Psoas muscle (tissue), 7 donors: ENCODE measurements at regions not wholly inside any gene's neighbourhood (a gene's known extent, or its start where the extent isn't known, plus 50 kb on each side); places are given as distances from the start of the nearest gene placed in this dataset.

Source experiments
- ATAC-seq, 4 donors: fragments of 200-7000 bp; cut with Tn5 transposase; one replicate each; pipeline ENCODE4 v1.9.1; 2020; ENCODE audit warnings: moderate library complexity in 3 of 4, mild to moderate bottlenecking in 2 of 4
- DNase-seq, 2 donors: peaks; one replicate each; pipeline ENCODE4 v3.0.0-alpha.2; 2020
- H3K27ac ChIP-seq: fragments of 200-600 bp; one replicate; pipeline ENCODE4 v1.8.0; 2022
- H3K27me3 ChIP-seq, 3 donors: fragments of 200-600 bp in 1 of 3; one replicate each; pipeline versions ENCODE4 v1.6.1 to v1.8.0; 2013 to 2022; ENCODE audit warnings: low read length in 2 of 3, mild to moderate bottlenecking in 2 of 3, moderate library complexity in 1 of 3; ENCODE audit not compliant: insufficient read depth in 3 of 3
- H3K36me3 ChIP-seq, 2 donors: fragments of 200-600 bp in 1 of 2; one replicate each; pipeline versions ENCODE4 v1.6.1 to v1.8.0; 2013 to 2022; ENCODE audit warnings: low read depth in 1 of 2, mild to moderate bottlenecking in 1 of 2, moderate library complexity in 1 of 2; ENCODE audit not compliant: insufficient read depth in 1 of 2
- H3K4me1 ChIP-seq: fragments of 200-600 bp; one replicate; pipeline ENCODE4 v1.8.0; 2022
- H3K4me3 ChIP-seq: fragments of 200-600 bp; one replicate; pipeline ENCODE4 v1.8.0; 2022; ENCODE audit warnings: mild to moderate bottlenecking
- H3K9me3 ChIP-seq: fragments of 200-600 bp; one replicate; pipeline ENCODE4 v1.8.0; 2022
- CTCF ChIP-seq: fragments of 200-600 bp; IDR thresholded peaks from one replicate; pipeline ENCODE4 v1.8.0; 2022; ENCODE audit warnings: antibody characterized with exemption
- WGBS, 3 donors: extraction: QIAGEN DNeasy Blood & Tissue Kit; methylation state at CpG; one replicate each; pipeline versions ENCODE4 v1.1.6 to v1.1.7; 2013; 5-methylcytosine and 5-hydroxymethylcytosine counted together
- intact Hi-C, 2 donors: fragments of 100-400 bp; cut with DNase I; formaldehyde crosslinking; loops; one replicate each; pipeline versions ENCODE4 v1.11.0 to v1.14.2; 2022
- donor health status: healthy with polysubstance abuse.
- donor health status: DM: no; HTN: no; CAD: no; lungs with moderate emphysema.
- donor health status: Bipolar disorder and iron deficiency.
- donor health status: healthy.
- donor health status: DM: yes; HTN: yes; CAD: no.
- donor health status: DM: no; HTN: no; CAD: no.
- donor health status: DM: yes; HTN: yes; CAD: no.

GRCh38 chr11:110986016-110986415, 259.5 kb upstream of the POU2AF2 start:
- H3K27me3 ChIP-seq: no peaks in the 10 kb centered on the region
- H3K4me1 ChIP-seq: peaks cover 14% of the 10 kb centered on the region
- ATAC-seq (no peak), DNase-seq (no peak)
- TF ChIP-seq CTCF: no peak
- H3K36me3 ChIP-seq: no peaks in the 10 kb centered on the region
- no peaks in the 10 kb centered on the region for H3K9me3 ChIP-seq
- 62 to 73% (median 63%) methylated on average over 7 of the region's 7 CpGs for WGBS, 3 donors
- H3K4me3 ChIP-seq: no peak overlapping the region
- intact Hi-C loops: no loop called here
- no peak overlapping the region for H3K27ac ChIP-seq

- intact Hi-C loops: no loop called here
- no peak overlapping the region for H3K27ac ChIP-seq
- TF ChIP-seq CTCF: no peak
- H3K4me3 ChIP-seq: no peak overlapping the region
- H3K36me3 ChIP-seq: no peaks in the 10 kb centered on the region
- no peaks in the 10 kb centered on the region for H3K9me3 ChIP-seq
- ATAC-seq (no peak), DNase-seq (no peak)
- peaks cover 14% of the 10 kb centered on the region for H3K4me1 ChIP-seq
- no peaks in the 10 kb centered on the region for H3K27me3 ChIP-seq
Observed at GRCh38 chr11:110985547-110985946, 260.0 kb upstream of the POU2AF2 start.

- no peaks in the 10 kb centered on the region for H3K9me3 ChIP-seq
- ATAC-seq: no peak
- DNase-seq: no peak
- H3K4me1 ChIP-seq: peaks cover 5% of the 10 kb centered on the region
- no peak overlapping the region for H3K4me3 ChIP-seq
- no peak for TF ChIP-seq CTCF
- WGBS, 3 donors: 83 to 96% (median 91%) methylated on average over 1 of the region's 1 CpG
- no peaks in the 10 kb centered on the region for H3K36me3 ChIP-seq
- intact Hi-C loops: no loop called here
- no peak overlapping the region for H3K27ac ChIP-seq
- no peaks in the 10 kb centered on the region for H3K27me3 ChIP-seq
Observed at GRCh38 chr11:110984693-110985092, 260.8 kb upstream of the POU2AF2 start.

GRCh38 chr11:110984147-110984546, 261.4 kb upstream of the POU2AF2 start:
- H3K4me1 ChIP-seq: peaks cover 2% of the 10 kb centered on the region
- no peak for TF ChIP-seq CTCF
- intact Hi-C loops: no loop called here
- H3K36me3 ChIP-seq: no peaks in the 10 kb centered on the region
- no peaks in the 10 kb centered on the region for H3K27me3 ChIP-seq
- no peak for ATAC-seq
- no peak for DNase-seq
- no peak overlapping the region for H3K27ac ChIP-seq
- H3K9me3 ChIP-seq: no peaks in the 10 kb centered on the region
- 82 to 89% (median 88%) methylated on average over 2 of the region's 2 CpGs for WGBS, 3 donors
- no peak overlapping the region for H3K4me3 ChIP-seq

- Histone ChIP-seq H3K4me1 (no peaks in the 10 kb centered on the region), H3K9me3 (peaks cover 8% of the 10 kb centered on the region), H3K27ac (no peak overlapping the region), H3K27me3 (no peaks in the 10 kb centered on the region), H3K4me3 (no peak overlapping the region), H3K36me3 (no peaks in the 10 kb centered on the region)
- DNase-seq (no peak), ATAC-seq (no peak)
- 88 to 95% (median 91%) methylated on average over 2 of the region's 2 CpGs for WGBS, 3 donors
- TF ChIP-seq CTCF: no peak
- intact Hi-C loops: no loop called here
Observed at GRCh38 chr11:110982214-110982613, 263.3 kb upstream of the POU2AF2 start.
